C4-2B (cell line): ENCODE measurements at regions not wholly inside any gene's neighbourhood (a gene's known extent, or its start where the extent isn't known, plus 50 kb on each side); places are given as distances from the start of the nearest gene placed in this dataset.

Source experiments
- ZFX ChIP-seq: fragments of 450-650 bp; IDR thresholded peaks from 2 replicates; pipeline ENCODE4 v1.6.1; 2017
- TF ChIP-seq, protein P1 (sequence below): fragments of 450-650 bp; conservative IDR thresholded peaks from 2 replicates; pipeline ENCODE4 v1.5.1; 2017; ENCODE audit warnings: mild to moderate bottlenecking

DNA sequence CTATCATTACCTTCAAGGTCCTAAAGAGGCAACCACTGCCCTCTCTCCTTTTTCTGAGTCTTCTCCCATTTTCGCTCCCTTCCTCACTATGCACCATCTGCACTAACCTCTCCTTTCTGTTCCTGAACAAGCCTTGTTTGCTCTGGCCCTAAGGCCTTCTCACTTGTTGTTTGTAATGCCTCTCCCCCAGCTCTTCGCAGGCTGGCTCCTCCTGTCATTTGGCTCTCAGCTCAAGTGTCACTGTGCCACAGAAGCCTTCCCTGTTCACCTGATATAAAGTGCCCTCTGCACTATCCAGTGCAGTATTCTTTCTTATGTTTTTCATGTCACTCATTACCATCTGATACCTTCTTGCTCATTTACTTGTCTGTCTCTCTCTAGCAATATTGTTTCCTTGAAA, 303.7 kb downstream of the KCNN2 start:
- TF ChIP-seq, protein P1, sequence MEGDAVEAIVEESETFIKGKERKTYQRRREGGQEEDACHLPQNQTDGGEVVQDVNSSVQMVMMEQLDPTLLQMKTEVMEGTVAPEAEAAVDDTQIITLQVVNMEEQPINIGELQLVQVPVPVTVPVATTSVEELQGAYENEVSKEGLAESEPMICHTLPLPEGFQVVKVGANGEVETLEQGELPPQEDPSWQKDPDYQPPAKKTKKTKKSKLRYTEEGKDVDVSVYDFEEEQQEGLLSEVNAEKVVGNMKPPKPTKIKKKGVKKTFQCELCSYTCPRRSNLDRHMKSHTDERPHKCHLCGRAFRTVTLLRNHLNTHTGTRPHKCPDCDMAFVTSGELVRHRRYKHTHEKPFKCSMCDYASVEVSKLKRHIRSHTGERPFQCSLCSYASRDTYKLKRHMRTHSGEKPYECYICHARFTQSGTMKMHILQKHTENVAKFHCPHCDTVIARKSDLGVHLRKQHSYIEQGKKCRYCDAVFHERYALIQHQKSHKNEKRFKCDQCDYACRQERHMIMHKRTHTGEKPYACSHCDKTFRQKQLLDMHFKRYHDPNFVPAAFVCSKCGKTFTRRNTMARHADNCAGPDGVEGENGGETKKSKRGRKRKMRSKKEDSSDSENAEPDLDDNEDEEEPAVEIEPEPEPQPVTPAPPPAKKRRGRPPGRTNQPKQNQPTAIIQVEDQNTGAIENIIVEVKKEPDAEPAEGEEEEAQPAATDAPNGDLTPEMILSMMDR, result no peak
- TF ChIP-seq ZFX, result no peak
